GM12874 (cell line): ENCODE measurements at regions not wholly inside any gene's neighbourhood (a gene's known extent, or its start where the extent isn't known, plus 50 kb on each side); places are given as distances from the start of the nearest gene placed in this dataset.

Source experiments
- CTCF ChIP-seq: IDR thresholded peaks from 2 replicates; pipeline ENCODE4 v1.5.1; 2011; ENCODE audit warnings: low read depth, mild to moderate bottlenecking, control low read depth, low read length, moderate library complexity; ENCODE audit not compliant: insufficient read depth

DNA sequence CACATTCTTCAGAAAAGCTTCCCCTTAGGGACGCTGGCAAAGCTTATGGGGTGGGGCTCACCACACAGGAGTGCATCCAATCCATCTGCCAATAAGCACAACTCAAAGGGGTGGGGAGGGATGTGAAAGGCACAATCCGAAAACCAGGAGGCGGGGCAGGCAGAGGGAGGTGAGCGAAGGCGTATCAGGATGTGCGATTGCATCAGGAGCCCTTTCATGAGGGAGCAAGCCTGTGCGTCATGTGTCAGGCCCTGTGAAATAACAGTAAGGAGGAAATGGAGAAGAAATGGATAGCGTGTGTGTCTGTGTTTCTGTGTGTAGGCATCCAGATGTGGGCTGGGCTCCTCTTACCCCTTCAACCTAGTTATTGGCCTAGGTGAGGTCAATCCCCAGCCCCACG lies 382.4 kb upstream of the CDH4 start:
- TF ChIP-seq CTCF, result no peak

- TF ChIP-seq CTCF, result no peak
Measured at GRCh38 chr20:60870040-60870439, 382.0 kb upstream of the CDH4 start.

DNA sequence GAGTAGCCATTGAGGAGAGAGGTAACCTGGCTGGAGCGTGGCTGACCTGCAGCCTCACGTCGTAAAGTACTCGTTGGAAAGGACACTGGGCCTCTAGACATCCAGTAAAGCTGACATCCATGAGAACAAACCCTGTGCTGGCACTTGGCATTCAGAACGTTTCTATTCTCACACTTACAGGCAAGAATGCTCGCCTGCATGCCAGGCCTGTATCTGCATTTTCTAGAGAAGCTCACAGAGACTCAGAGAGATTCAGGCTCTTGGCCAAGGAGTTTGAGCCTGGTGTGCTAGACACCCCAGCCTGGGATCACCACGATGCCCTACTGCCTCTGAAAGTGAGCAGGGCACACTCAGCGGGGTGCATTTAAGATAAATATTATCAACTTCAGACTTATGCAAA lies 379.8 kb upstream of the CDH4 start:
- no peak for TF ChIP-seq CTCF

DNA sequence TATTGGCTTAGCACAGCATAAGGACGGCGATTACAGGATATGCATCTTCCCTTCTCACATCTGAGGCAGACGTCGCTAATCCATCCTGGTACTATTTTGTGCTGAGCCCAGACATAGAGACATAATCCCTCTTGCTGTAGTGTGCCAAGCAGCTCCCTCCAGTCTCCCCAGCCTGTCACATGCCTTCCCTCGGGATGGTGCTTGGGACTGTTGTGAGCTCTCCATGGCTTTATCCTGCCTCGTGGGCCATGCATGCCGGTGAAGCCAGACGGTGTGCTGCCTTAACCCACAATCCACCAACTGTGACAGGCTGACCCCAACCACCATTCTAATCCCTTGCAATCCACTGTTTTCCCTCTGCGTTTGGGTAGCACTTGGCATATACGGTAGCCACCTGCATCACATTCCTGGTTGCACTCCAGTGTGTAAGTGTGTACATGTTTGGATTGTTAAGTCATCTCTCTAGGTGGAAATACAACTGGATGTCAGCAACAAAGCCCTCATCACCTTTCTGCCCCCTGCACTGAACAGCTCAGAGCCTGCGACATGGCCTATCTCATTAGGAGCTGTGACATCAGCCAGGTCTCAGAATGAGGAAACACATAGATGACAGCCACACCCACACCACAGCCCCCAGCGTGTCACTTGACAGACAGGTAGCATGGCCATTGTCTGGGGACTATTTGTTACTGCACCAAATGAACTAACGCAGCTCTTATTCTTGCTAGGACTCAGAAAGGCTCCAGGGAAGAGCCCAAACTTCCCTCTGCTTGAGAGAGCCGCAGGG lies 374.8 kb upstream of the CDH4 start:
- TF ChIP-seq CTCF, result no peak

GRCh38 chr20:60882836-60883235 lies 369.2 kb upstream of the CDH4 start:
- no peak for TF ChIP-seq CTCF

DNA sequence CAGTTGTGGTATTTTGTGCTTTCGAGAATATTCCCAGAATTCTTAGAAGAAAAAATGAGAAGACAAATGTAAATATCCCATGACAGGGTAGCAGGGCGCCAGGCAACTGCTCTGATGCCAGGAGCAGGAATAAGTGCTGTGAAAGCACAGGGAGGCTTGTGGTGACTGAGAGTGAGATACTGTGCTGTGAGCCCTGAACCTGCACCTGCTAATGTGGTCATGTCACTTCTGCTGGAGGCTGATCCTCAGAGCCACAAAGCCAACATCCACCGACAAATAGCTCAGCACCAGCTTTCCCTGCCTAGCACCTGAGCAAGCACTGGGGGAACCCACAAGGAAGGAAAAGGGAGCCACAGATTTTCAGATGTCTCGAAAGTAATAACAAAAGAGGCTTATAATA lies 368.6 kb upstream of the CDH4 start:
- TF ChIP-seq CTCF, result no peak

DNA sequence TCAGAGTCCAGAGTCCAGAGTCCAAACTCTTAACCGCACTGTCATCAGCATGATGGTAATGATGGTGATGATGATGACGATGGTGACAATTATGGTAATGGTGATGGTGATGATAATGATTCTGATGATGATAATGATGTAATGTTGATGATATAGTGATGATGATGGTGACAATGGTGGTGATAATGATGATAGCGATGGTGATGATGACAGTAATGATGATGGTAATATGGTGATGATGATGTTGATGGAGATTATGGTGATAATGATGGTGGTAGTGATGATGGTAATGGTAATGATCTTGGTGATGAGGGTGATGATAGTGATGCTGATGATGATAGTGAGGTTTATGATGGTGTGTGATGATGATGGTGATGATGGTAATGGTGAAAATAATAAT lies 367.8 kb upstream of the CDH4 start:
- TF ChIP-seq CTCF, result no peak
